ENCODE measurements at regions not wholly inside any gene's neighbourhood (a gene's known extent, or its start where the extent isn't known, plus 50 kb on each side); places are given as distances from the start of the nearest gene placed in this dataset.

DNA sequence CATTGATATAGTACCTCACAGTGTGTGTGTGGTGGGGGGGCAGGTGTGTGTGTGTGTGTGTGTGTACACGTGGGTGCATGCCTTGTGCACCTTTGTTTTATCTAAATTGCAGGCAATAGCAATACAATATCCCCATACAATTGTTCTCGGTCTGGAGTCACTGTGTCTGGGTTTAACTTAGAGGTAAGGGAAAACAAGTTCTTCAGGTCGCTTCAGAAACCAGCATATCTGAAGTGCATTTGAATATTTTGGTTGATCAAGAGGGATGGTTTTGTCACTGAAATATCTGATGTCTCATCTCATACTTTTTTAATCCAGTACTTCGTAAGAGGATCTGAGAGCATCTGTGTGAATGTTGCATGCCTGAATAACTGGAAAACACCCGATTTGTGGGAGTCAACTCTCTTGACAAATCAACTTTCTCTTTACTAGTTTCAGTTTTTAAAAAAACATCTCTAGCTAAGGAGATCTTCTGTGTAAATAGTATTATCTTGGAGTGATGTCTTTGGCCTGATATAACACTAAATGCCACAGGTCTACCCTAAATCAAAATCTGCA, 206.8 kb upstream of the NR2F2 start:
- ChIA-PET POLR2A (interaction anchor here (0.7 kb wide), 1 partner anchor 32 kb away, joined by 3 read pairs; no protein-coding TSS in a partner anchor), CTCF (no interaction called here)
- Mint-ChIP-seq H3K4me1 (peaks cover 7% of the 10 kb centered on the region), H3K36me3 (no peaks in the 10 kb centered on the region), H3K27me3 (ENCODE audit: low read depth) (peaks cover 2% of the 10 kb centered on the region; the same call in 1 of the 2 replicates), H3K4me3 (no peak overlapping the region), H3K27ac (no peak overlapping the region), H3K9me3 (no peaks in the 10 kb centered on the region)
- TF ChIP-seq ELF4 (CRISPR knock-in tag; IDR thresholded peaks at IDR 0.05; ENCODE audit: low read depth) (no peak), CDX4 (CRISPR knock-in tag; IDR thresholded peaks at IDR 0.05; ENCODE audit: borderline replicate concordance) (no peak), HMGA2 (CRISPR knock-in tag; IDR thresholded peaks at IDR 0.05) (no peak), STAT6 (CRISPR knock-in tag; conservative IDR thresholded peaks at IDR 0.05; ENCODE audit: low read depth) (no peak), ZNF263 (CRISPR knock-in tag; IDR thresholded peaks at IDR 0.05; ENCODE audit: low read depth) (no peak), ERG (CRISPR knock-in tag; IDR thresholded peaks at IDR 0.05) (no peak), RELA (CRISPR knock-in tag; IDR thresholded peaks at IDR 0.05; ENCODE audit: borderline replicate concordance) (no peak), IRF2 (CRISPR knock-in tag; IDR thresholded peaks at IDR 0.05; ENCODE audit: borderline replicate concordance, low read depth) (no peak), CBFB (CRISPR knock-in tag; IDR thresholded peaks at IDR 0.05; ENCODE audit: low read depth) (no peak), NR2C2 (CRISPR knock-in tag; IDR thresholded peaks at IDR 0.05) (no peak), MYBL2 (CRISPR knock-in tag; IDR thresholded peaks at IDR 0.05) (no peak), ZSCAN18 (CRISPR knock-in tag; IDR thresholded peaks at IDR 0.05) (no peak)
- TF ChIP-seq, protein P1, sequence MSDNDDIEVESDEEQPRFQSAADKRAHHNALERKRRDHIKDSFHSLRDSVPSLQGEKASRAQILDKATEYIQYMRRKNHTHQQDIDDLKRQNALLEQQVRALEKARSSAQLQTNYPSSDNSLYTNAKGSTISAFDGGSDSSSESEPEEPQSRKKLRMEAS (CRISPR knock-in tag; IDR thresholded peaks at IDR 0.05): no peak
- DNase-seq (ENCODE audit: low spot score) (no peak), ATAC-seq (no peak)

GRCh38 chr15:96124436-96124835, 206.1 kb upstream of the NR2F2 start:
- ChIA-PET POLR2A (no interaction called here), CTCF (interaction anchor here (1.1 kb wide), 1 partner anchor 230 kb away, joined by 4 read pairs; no protein-coding TSS in a partner anchor)
- Mint-ChIP-seq H3K27me3 (ENCODE audit: low read depth) (peaks cover 2% of the 10 kb centered on the region; the same call in 1 of the 2 replicates), H3K9me3 (no peaks in the 10 kb centered on the region), H3K4me1 (peaks cover 7% of the 10 kb centered on the region), H3K27ac (no peak overlapping the region), H3K4me3 (no peak overlapping the region), H3K36me3 (no peaks in the 10 kb centered on the region)
- DNase-seq (ENCODE audit: low spot score) (no peak), ATAC-seq (no peak)
- TF ChIP-seq, protein P2, sequence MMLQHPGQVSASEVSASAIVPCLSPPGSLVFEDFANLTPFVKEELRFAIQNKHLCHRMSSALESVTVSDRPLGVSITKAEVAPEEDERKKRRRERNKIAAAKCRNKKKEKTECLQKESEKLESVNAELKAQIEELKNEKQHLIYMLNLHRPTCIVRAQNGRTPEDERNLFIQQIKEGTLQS (CRISPR knock-in tag; conservative IDR thresholded peaks at IDR 0.05): no peak
- TF ChIP-seq NFE2L1 (CRISPR knock-in tag; IDR thresholded peaks at IDR 0.05): no peak
- no peak for TF ChIP-seq ERG (CRISPR knock-in tag; IDR thresholded peaks at IDR 0.05)
- no peak for TF ChIP-seq SOX15 (CRISPR knock-in tag; IDR thresholded peaks at IDR 0.05)
- no peak for TF ChIP-seq SMAD3 (CRISPR knock-in tag; IDR thresholded peaks at IDR 0.05; ENCODE audit: borderline replicate concordance)
- TF ChIP-seq ZNF281 (CRISPR knock-in tag; IDR thresholded peaks at IDR 0.05): no peak
- TF ChIP-seq, protein P1 (CRISPR knock-in tag; IDR thresholded peaks at IDR 0.05): no peak
- no peak for TF ChIP-seq FOXP4 (CRISPR knock-in tag; IDR thresholded peaks at IDR 0.05)
- no peak for TF ChIP-seq GRHL2 (CRISPR knock-in tag; IDR thresholded peaks at IDR 0.05; ENCODE audit: insufficient replicate concordance, severe bottlenecking)
